GM18508 (cell line): ENCODE measurements at regions not wholly inside any gene's neighbourhood (a gene's known extent, or its start where the extent isn't known, plus 50 kb on each side); places are given as distances from the start of the nearest gene placed in this dataset.
"Not testable (repeated sequence)": the region's sequence is repeated elsewhere in the genome, so short reads cannot be mapped to it uniquely, and the experiment has no call there.

ENCODE experiments used
- ATAC-seq: cut with Tn5 transposase; IDR thresholded peaks from one replicate; pipeline ENCODE4 v1.9.1; 2021; ENCODE audit warnings: moderate number of reproducible peaks; ENCODE audit not compliant: insufficient read depth, unreplicated experiment

- not testable (repeated sequence) for ATAC-seq
These were observed 124.8 kb downstream of the VPREB1 start for GRCh38 chr22:22369219-22369963.

DNA sequence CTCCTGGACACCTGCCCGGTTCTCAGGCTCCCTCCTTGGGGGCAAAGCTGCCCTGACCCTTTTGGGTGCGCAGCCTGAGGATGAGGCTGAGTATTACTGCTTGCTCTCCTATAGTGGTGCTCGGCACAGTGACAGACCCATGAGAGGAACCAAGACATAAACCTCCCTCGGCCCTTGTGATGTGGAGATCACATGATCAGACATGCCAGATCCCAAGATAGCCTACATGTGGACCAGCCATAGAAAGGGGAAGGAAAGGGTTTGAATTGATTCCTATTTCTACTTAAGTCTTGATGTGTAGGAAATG lies 125.3 kb downstream of the VPREB1 start:
- no peak for ATAC-seq

GRCh38 chr22:22371031-22371541 lies 126.5 kb downstream of the VPREB1 start:
- ATAC-seq, result no peak

DNA sequence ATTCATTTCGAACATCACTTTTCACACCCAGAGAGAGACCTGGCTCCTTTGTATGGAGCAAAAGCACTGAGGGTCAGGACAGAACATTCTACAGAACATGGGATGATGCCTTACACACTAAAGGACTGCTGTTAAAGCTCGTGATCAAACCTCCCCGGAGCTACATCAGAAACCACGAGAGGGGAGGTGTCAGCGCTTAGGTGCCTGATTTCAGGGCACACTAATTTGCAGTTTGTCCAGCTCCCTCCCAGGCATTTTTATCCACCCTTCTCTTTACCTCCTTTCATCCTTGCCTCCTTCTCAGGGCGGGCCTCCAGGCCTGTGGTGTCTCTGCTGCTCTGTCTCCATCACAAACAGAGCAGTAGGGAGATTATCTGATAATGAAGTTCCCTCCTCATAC lies 127.5 kb downstream of the VPREB1 start:
- ATAC-seq, result no peak

- no peak for ATAC-seq
These were observed 129.6 kb downstream of the VPREB1 start for GRCh38 chr22:22374163-22374562.

DNA sequence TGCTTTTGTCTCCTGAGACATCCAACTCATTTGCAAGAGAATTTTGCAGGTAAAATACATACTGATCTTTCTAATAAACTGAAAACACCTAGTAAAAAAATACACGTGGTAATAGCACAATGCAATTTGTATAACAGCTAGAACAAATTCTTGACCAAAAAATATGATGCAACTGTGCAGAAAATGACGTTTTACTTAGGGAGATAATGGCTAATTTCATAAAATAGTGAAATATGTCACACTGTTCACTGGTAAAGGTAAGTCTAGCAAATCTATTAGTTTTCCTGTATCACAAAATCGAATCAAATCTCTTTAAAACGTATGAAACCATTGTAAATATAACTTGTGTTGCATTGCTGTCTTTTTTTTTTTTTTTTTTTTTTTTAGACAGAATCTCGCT lies 130.0 kb downstream of the VPREB1 start:
- no peak for ATAC-seq

GRCh38 chr22:22375576-22376351 lies 131.2 kb downstream of the VPREB1 start:
- ATAC-seq, result no peak

DNA sequence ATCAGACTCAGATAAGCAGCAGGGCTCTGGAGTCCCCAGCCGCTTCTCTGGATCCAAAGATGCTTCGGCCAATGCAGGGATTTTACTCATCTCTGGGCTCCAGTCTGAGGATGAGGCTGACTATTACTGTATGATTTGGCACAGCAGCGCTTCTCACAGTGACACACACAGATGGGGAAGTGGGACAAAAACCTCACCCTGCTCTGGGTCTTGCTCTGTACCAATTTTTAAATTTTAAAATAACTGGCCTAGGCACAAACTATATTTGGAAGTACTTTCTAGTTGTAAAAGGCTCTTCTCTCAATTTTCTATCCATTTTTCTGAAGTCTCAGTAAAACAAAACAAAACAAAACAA lies 131.7 kb downstream of the VPREB1 start:
- ATAC-seq, result no peak

DNA sequence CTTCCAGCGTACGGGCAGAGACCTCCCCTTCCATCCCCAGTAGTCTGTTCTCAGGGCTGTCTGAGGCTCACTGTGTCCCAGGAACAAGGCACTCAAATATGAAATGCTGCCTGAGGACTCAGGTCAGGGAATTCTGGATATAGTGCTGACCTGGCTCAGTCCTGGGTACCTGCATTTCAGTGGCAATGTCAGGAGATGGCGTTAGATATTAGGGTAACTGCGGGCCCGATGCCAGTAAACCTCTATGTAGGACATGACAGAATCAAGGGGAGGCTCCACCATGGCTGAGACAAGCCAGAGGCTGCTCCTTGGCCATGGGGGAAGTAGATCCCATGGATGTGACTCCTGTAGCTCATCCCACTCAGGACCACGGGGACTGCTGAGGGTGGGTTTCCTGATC lies 131.7 kb downstream of the ZNF280B start:
- not testable (repeated sequence) for ATAC-seq

GRCh38 chr22:22377335-22377734 lies 131.2 kb downstream of the ZNF280B start:
- no peak for ATAC-seq

GRCh38 chr22:22378446-22379415 lies 129.8 kb downstream of the ZNF280B start:
- ATAC-seq, result no peak

DNA sequence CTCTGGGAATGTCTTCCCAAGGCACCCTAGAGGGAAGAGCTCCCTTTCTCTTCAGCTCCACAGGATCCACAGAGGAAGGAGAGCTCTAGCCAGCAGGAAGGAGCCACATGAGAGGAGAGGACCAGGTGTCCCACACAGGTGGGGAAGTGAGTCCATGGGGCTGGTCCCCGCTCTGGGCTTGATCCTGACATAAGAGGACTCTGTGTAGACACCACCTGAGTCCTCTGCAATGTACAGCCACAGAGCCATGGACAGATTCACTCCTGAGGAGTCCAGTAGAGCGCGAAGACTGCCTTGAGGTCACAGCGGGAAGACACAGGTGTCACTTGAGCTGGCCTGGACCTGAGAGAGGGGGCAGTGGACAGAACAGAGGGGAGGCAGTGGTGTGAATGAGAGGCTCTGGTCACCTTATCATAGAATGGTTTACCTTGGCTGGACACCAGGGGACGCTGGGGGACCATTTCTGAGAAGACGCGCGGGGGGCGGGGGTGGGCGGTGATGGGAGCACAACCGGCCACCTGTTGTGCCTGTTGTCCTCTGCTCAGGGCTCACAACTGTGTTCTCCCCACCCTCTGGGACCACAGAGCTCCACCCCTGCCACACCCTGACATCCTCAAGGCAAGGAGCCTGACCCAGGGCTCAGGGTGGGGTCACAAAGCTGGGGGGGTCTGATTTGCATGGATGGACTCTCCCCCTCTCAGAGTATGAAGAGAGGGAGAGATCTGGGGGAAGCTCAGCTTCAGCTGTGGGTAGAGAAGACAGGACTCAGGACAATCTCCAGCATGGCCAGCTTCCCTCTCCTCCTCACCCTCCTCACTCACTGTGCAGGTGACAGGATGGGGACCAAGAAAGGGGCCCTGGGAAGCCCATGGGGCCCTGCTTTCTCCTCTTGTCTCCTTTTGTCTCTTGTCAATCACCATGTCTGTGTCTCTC lies 128.2 kb downstream of the ZNF280B start:
- ATAC-seq, result no peak

DNA sequence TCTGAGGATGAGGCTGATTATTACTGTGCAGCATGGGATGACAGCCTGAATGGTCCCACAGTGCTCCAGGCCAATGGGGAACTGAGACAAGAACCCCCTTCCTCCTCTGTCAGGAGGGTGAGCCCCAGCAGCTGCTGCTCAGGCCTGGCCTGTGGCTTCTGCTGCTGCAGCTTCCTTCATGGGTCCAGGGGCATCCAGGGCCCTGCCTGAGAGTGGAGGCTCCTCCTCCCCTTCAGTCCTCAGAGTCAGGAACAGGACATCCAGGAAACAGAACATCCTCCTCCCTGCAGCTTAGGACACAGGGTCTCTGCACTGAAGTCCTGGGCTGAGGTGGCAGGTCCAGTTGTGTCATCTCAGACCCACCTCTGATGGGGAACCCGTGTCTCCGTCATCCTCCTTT lies 127.2 kb downstream of the ZNF280B start:
- ATAC-seq, result not testable (repeated sequence)

DNA sequence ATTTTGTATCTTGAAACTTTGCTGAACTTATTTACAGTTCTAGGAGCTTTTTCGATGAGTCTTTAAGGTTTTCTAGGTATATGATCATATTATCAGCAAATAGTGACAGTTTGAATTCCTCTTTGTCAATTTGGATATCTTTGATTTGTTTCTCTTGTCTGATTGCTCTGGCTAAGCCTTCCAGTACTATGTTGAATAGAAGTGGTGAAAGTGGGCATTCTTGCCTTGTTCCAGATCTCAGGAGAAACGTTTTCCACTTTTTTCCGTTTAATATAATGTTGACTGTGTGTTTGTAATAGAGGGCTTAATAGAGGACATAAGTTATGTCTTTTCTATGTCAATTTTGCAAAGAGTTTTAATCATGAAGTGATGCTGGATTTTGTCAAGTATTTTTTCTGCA lies 124.3 kb downstream of the ZNF280B start:
- ATAC-seq, result no peak

- no peak for ATAC-seq
These were observed 123.8 kb downstream of the ZNF280B start for GRCh38 chr22:22384668-22385244.

GRCh38 chr22:22386602-22387385 lies 121.7 kb downstream of the ZNF280B start:
- no peak for ATAC-seq

GRCh38 chr22:22387386-22387736 lies 121.2 kb downstream of the ZNF280B start:
- ATAC-seq, result no peak

DNA sequence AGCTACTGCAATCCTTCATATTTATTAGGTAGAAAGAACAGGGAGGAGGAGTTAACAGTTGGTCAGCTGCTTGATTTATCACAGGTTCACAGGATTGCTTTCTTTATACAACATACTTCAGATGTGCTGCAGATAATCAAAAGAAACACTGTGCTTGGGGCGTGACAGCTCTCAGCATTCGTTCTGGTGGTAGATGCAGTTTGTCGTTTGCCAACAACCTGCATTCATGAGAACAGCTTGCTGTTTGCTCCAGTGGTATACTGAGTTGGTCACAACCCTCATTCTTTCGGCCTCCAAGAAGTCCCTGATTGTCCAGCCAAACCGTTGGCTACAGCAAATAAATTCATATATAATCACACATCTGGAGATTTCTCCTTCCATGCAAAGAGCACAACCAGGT lies 120.5 kb downstream of the ZNF280B start:
- ATAC-seq, result no peak

- no peak for ATAC-seq
These were observed 120.0 kb downstream of the ZNF280B start for GRCh38 chr22:22388494-22388893.
